Sigmoid colon (tissue), 3 donors: ENCODE measurements at regions not wholly inside any gene's neighbourhood (a gene's known extent, or its start where the extent isn't known, plus 50 kb on each side); places are given as distances from the start of the nearest gene placed in this dataset.
"Not testable (repeated sequence)": the region's sequence is repeated elsewhere in the genome, so short reads cannot be mapped to it uniquely, and the experiment has no call there.

Experiments
- POLR2A ChIP-seq, 2 donors: fragments of 450-650 bp; IDR thresholded peaks; one replicate each; pipeline ENCODE4 v1.6.1; 2016; ENCODE audit warnings: antibody characterized with exemption in 2 of 2, mild to moderate bottlenecking in 2 of 2, moderate library complexity in 2 of 2
- TF ChIP-seq, protein P1 (sequence below), 4 experiments: fragments of 450-650 bp in 3 of 4; fragments of 200-600 bp in 1 of 4; IDR thresholded peaks; one replicate each; pipeline ENCODE4 v1.5.1; 2016 to 2019; ENCODE audit warnings: antibody characterized with exemption in 4 of 4, mild to moderate bottlenecking in 3 of 4, moderate library complexity in 2 of 4

DNA sequence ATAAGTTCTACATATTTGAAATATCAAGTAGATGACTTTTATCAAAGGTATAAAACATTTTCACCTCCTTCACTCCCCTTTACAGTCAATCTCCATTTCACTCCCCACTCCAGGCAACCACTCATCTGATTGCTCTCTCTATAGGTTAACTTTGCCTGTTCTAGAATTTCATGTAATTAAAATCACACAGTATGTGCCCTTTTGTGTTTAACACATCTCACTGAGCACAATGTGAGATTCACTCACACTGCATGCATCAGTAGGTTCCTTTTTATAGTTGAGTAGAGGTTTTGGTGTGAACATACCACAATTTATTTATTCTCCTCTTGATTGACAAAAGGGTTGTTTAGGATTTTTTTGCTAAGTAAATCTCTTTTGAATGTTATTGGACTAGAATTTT lies 130.7 kb downstream of the SEPTIN7 start:
- TF ChIP-seq, protein P1, sequence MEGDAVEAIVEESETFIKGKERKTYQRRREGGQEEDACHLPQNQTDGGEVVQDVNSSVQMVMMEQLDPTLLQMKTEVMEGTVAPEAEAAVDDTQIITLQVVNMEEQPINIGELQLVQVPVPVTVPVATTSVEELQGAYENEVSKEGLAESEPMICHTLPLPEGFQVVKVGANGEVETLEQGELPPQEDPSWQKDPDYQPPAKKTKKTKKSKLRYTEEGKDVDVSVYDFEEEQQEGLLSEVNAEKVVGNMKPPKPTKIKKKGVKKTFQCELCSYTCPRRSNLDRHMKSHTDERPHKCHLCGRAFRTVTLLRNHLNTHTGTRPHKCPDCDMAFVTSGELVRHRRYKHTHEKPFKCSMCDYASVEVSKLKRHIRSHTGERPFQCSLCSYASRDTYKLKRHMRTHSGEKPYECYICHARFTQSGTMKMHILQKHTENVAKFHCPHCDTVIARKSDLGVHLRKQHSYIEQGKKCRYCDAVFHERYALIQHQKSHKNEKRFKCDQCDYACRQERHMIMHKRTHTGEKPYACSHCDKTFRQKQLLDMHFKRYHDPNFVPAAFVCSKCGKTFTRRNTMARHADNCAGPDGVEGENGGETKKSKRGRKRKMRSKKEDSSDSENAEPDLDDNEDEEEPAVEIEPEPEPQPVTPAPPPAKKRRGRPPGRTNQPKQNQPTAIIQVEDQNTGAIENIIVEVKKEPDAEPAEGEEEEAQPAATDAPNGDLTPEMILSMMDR (IDR thresholded peaks at IDR 0.05): not testable (repeated sequence)
- TF ChIP-seq POLR2A (IDR thresholded peaks at IDR 0.05): not testable (repeated sequence)
